ENCODE measurements at regions not wholly inside any gene's neighbourhood (a gene's known extent, or its start where the extent isn't known, plus 50 kb on each side); places are given as distances from the start of the nearest gene placed in this dataset.

DNA sequence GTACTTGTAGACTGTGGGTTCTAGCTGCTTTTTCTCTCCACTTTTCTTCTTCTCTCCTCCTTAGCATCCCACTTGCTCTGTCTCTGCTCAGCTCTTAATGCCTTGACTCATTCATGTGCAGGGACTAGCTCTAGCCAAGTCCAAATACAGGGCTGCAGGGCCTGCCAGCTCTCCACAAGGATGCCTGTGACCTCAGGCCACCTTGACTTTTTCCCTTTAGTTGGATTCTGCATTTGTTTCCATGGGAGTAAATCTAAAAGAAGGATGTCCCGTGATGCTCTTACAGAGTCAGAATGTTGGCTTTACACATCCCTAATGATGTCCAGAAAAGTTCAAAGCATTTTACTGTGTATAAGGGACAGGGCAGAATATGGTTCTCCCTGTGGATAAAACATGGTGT lies 101.8 kb upstream of the PREP start:
- no peak for DNase-seq

- DNase-seq, result no peak
Observed at GRCh38 chr6:105503641-105504040, 100.8 kb upstream of the PREP start.

DNA sequence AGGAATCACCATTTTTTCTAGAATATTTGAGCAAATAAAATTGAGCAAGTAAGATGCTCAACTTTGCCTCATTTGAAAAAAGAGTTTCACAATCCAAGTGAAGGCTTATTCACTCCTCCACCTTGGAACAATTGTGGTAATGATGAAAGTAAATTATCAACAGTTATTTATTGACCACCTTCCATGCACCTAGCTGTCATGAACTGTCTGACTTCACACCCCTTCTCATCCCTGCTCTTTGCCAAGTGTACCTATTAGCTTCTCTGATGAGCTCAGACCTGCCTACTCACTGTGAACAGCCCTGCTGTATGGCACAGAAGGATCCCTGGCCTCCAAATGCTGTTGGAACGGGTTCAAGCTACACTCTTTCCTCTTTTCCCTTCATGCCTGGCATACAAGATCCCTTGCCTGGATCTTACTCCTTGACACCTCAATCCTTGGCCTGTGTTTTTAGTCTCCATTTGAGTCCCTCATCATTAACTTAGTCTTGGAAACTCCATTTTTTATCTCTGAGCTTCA lies 99.0 kb upstream of the PREP start:
- DNase-seq, result no peak

DNA sequence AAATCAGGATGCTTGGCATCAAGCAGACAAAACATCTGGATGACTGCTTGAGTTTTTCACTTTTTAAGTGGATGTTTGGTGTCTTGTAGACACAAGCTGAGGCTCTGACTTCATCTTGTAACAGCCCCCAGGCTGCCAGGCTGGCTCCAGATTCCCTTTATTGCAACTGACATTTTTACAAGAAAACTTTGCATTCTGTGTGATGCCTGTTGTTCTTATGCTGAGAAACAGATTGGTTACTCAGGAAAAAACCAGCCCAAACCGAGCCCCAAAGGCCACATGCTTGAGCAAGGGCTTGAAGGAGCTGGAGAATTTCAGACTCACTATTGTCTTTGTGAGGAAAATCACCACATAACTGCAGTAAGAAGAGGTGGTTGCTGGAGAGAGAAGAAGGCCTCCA lies 98.4 kb upstream of the PREP start:
- no peak for DNase-seq

GRCh38 chr6:105500693-105501092 lies 97.8 kb upstream of the PREP start:
- no peak for DNase-seq

GRCh38 chr6:105499931-105500330 lies 97.0 kb upstream of the PREP start:
- DNase-seq, result no peak

DNA sequence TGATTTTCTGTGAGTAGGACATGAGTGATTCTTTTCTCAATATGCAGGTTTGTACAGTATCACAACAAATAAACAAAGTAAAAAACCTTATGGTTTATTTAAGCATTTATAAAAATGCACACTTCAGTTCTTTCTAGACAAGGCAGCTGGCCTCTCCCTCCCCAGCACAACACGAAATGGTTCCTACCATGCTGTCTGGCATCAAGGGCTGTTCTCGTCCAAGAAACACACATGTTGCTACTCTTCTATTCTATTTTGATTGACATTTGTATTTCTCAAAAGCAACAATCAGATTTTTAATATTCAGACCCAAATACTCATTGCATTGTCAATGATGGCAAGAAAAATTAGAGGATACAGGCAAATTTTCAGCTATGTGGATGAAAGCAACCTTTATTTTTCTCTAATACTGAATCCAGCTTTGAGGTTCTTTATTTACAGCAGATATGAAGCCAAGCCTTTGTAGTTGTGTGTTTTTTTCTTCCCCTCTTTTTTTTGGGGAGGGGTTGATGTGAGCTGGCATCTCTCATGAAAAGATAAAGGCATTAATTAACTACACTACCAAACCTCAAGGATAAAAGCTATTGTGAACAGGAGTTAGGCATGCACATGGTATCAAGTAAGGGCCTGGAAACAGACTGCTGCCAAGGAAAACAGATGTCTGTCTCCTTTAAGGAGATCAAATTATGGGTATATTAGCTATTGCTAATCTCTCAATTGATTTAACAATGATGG lies 96.4 kb upstream of the PREP start:
- DNase-seq, result no peak

DNA sequence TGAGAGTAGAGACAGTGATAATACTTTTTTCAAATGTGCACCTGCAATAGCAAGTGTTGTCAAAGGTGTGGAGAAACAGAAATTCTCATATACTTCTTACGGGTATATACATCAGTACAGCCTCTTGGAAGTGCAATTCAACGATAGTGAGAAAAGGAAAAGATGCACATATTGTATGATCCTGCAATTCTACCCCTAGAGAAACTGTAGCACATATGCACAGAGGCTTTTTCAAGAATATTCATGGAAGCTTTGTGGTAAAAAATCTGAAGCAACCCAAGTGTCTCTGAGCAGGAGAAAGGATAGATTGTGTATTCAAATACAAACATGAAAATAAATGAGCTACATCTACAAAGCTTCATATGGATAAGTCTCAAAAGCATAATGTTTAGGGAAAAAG lies 94.7 kb upstream of the PREP start:
- DNase-seq, result no peak

- DNase-seq, result no peak
Observed at GRCh38 chr6:105495515-105495914, 92.6 kb upstream of the PREP start.

- DNase-seq, result no peak
Observed at GRCh38 chr6:105494688-105495087, 91.8 kb upstream of the PREP start.

DNA sequence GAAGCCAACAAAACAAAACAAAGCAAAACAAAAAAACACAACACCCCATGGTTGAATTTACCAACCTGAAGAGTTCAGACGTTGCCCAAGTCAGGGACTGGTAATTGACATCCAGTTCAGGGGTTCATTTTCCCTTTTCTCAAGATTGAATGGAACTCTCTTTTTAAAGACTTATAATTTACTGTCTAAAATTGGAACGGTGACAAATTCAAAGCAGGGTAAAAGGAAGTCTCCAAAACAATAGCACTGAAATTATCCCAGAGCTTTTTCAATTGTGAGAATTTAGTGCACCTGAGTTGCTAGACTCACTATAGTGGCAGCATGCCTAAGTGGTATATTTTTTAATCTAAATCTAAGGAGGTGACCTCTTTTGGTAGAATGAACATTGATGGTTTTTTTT lies 90.9 kb upstream of the PREP start:
- no peak for DNase-seq

- DNase-seq, result no peak
Observed at GRCh38 chr6:105492706-105493673, 90.1 kb upstream of the PREP start.

- no peak for DNase-seq
Observed at GRCh38 chr6:105489216-105489530, 86.3 kb upstream of the PREP start.

GRCh38 chr6:105488516-105489215 lies 85.8 kb upstream of the PREP start:
- no peak for DNase-seq

- no peak for DNase-seq
Observed at GRCh38 chr6:105487040-105487790, 84.3 kb upstream of the PREP start.

DNA sequence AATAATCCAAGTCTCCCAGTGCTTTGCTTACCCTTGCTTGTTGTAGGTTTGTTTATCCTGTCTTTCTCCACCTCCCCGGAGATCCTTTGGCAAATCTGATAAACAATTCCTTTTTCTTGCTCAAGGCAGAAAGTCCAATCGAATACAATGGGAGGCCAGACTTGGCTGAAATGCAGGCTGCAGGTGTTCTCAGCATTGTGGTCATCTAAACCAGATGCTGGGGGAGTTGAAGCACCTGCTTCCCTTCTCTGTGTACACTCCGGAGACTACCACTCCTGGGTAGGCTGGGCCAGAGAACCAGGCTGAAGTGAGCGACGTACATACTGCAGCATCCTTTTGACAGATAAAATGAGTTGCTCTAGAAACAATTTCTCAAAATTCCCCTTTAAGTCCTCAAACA lies 82.6 kb upstream of the PREP start:
- DNase-seq, result no peak

GRCh38 chr6:105484238-105485161 lies 81.6 kb upstream of the PREP start:
- no peak for DNase-seq

- DNase-seq, result no peak
Observed at GRCh38 chr6:105483492-105483891, 80.6 kb upstream of the PREP start.

- DNase-seq, result no peak
Observed at GRCh38 chr6:105482921-105483320, 80.0 kb upstream of the PREP start.

- DNase-seq, result no peak
Observed at GRCh38 chr6:105482227-105482844, 79.5 kb upstream of the PREP start.

- no peak for DNase-seq
Observed at GRCh38 chr6:105476978-105477377, 74.1 kb upstream of the PREP start.

Data from NCI-H2107 (cell line).